IMR-90 (cell line): ENCODE measurements at regions not wholly inside any gene's neighbourhood (a gene's known extent, or its start where the extent isn't known, plus 50 kb on each side); places are given as distances from the start of the nearest gene placed in this dataset.

Experiments used
- ATAC-seq: fragments of 200-7000 bp; cut with Tn5 transposase; 2 replicates; pipeline ENCODE4 v1.9.1; 2020; ENCODE audit warnings: low read depth, mild to moderate bottlenecking, moderate library complexity
- BruUV-seq: library from RNA; stranded (reverse); fragments of 400-500 nt; replicated peaks from 2 replicates; lab custom pipeline; 2021; lab: Mats Ljungman, UMichigan
- CTCF ChIA-PET: fragments of 300-600 bp; formaldehyde crosslinking; extraction: SDS; loops from one replicate; lab custom pipeline; 2021; ENCODE audit warnings: antibody characterized with exemption; lab: Yijun Ruan, JAX
- POLR2A ChIA-PET: fragments of 300-600 bp; sonication (Branson Sonifier 250); formaldehyde crosslinking; loops from one replicate; lab custom pipeline; 2022; ENCODE audit warnings: antibody characterized with exemption; ENCODE audit not compliant: unreplicated experiment; lab: Charles Lee
- DNase-seq: peaks from one replicate; pipeline ENCODE4 v3.0.0; 2013
- H2AFZ ChIP-seq: replicated peaks from 2 replicates; pipeline ENCODE3; 2013; ENCODE audit warnings: low read length, mild to moderate bottlenecking; ENCODE audit not compliant: poor library complexity
- H2AK5ac ChIP-seq: 2 replicates; pipeline ENCODE4 v1.6.1; 2013; ENCODE audit warnings: low read depth, low read length, inconsistent platforms
- H2AK9ac ChIP-seq: replicated peaks from 2 replicates; pipeline ENCODE3; 2013; ENCODE audit warnings: mild to moderate bottlenecking, low read depth, low read length, moderate library complexity; ENCODE audit not compliant: poor library complexity
- H2BK120ac ChIP-seq: 2 replicates; pipeline ENCODE4 v1.6.1; 2013; ENCODE audit warnings: low read depth, low read length, inconsistent platforms
- H2BK15ac ChIP-seq: 3 replicates; pipeline ENCODE4 v1.6.1; 2013; ENCODE audit warnings: low read depth, low read length, inconsistent platforms
- H2BK20ac ChIP-seq: 2 replicates; pipeline ENCODE4 v1.6.1; 2013; ENCODE audit warnings: low read depth, mild to moderate bottlenecking, inconsistent platforms, low read length, moderate library complexity
- H2BK5ac ChIP-seq: 2 replicates; pipeline ENCODE4 v1.6.1; 2013; ENCODE audit warnings: mild to moderate bottlenecking, low read depth, low read length, inconsistent platforms; ENCODE audit not compliant: poor library complexity, severe bottlenecking
- H3K14ac ChIP-seq: replicated peaks from 2 replicates; pipeline ENCODE4 v1.6.1; 2013; ENCODE audit warnings: low read depth, low read length, inconsistent platforms
- H3K18ac ChIP-seq: 2 replicates; pipeline ENCODE4 v1.6.1; 2013; ENCODE audit warnings: low read depth, low read length, control low read depth
- H3K23ac ChIP-seq: 2 replicates; pipeline ENCODE4 v1.6.1; 2013; ENCODE audit warnings: low read depth, low read length, inconsistent platforms
- H3K27ac ChIP-seq: 2 replicates; pipeline ENCODE4 v1.5.1; 2013; ENCODE audit warnings: mild to moderate bottlenecking, control low read depth, low read length; ENCODE audit not compliant: insufficient read depth
- H3K27me3 ChIP-seq: 2 replicates; pipeline ENCODE4 v1.6.1; 2013; ENCODE audit warnings: low read length; ENCODE audit not compliant: control insufficient read depth, insufficient read depth
- H3K36me3 ChIP-seq: 2 replicates; pipeline ENCODE4 v1.6.1; 2013; ENCODE audit warnings: low read length, mixed read lengths; ENCODE audit not compliant: control insufficient read depth, insufficient read depth
- H3K4ac ChIP-seq: 2 replicates; pipeline ENCODE4 v1.6.1; 2013; ENCODE audit warnings: low read depth, low read length, inconsistent platforms
- H3K4me1 ChIP-seq: 2 replicates; pipeline ENCODE4 v1.6.1; 2013; ENCODE audit warnings: low read length, mixed read lengths; ENCODE audit not compliant: control insufficient read depth, insufficient read depth
- H3K4me2 ChIP-seq: 2 replicates; pipeline ENCODE4 v1.6.1; 2013; ENCODE audit warnings: low read depth, mild to moderate bottlenecking, control low read depth, low read length, moderate library complexity
- H3K4me3 ChIP-seq: 2 replicates; pipeline ENCODE4 v1.5.1; 2013; ENCODE audit warnings: low read depth, mild to moderate bottlenecking, control low read depth, low read length, moderate library complexity; ENCODE audit not compliant: insufficient read depth
- H3K56ac ChIP-seq: 2 replicates; pipeline ENCODE4 v1.6.1; 2013; ENCODE audit warnings: low read length, inconsistent platforms; ENCODE audit not compliant: insufficient read depth; ENCODE audit errors: extremely low read depth
- H3K79me1 ChIP-seq, 2 experiments: 2 replicates each; pipeline ENCODE4 v1.6.1; 2013; ENCODE audit warnings: low read length in 2 of 2, inconsistent platforms in 1 of 2, low read depth in 1 of 2
- H3K9ac ChIP-seq: 2 replicates; pipeline ENCODE4 v1.6.1; 2013; ENCODE audit warnings: low read depth, low read length, control low read depth
- H3K9me1 ChIP-seq: 2 replicates; pipeline ENCODE4 v1.6.1; 2013; ENCODE audit warnings: low read length, inconsistent platforms; ENCODE audit not compliant: insufficient read depth
- H3K9me3 ChIP-seq: 2 replicates; pipeline ENCODE4 v1.6.1; 2013; ENCODE audit warnings: low read length; ENCODE audit not compliant: control insufficient read depth, insufficient read depth
- H4K20me1 ChIP-seq: 2 replicates; pipeline ENCODE4 v1.6.1; 2013; ENCODE audit warnings: low read length, inconsistent platforms; ENCODE audit not compliant: insufficient read depth
- H4K5ac ChIP-seq: 2 replicates; pipeline ENCODE4 v1.6.1; 2013; ENCODE audit warnings: mild to moderate bottlenecking, low read depth, low read length, control low read depth
- H4K8ac ChIP-seq, 2 experiments: 2 replicates each; pipeline ENCODE4 v1.6.1; 2013; ENCODE audit warnings: low read depth in 2 of 2, low read length in 2 of 2, control low read depth in 1 of 2, inconsistent platforms in 1 of 2
- H4K91ac ChIP-seq: 2 replicates; pipeline ENCODE4 v1.6.1; 2013; ENCODE audit warnings: low read depth, low read length, inconsistent platforms; ENCODE audit not compliant: insufficient read depth
- BHLHE40 ChIP-seq: fragments of 150-350 bp; IDR thresholded peaks from 2 replicates; pipeline ENCODE4 v1.6.1; 2016; ENCODE audit warnings: mild to moderate bottlenecking, low read depth, low read length
- CHD1 ChIP-seq: IDR thresholded peaks from 2 replicates; pipeline ENCODE4 v1.6.1; 2012; ENCODE audit warnings: low read depth, low read length, improper control_type of control experiment
- FOS ChIP-seq: fragments of 150-350 bp; IDR thresholded peaks from 2 replicates; pipeline ENCODE4 v1.6.1; 2016; ENCODE audit warnings: low read depth, low read length
- MAFK ChIP-seq: IDR thresholded peaks from 2 replicates; pipeline ENCODE4 v1.6.1; 2012; ENCODE audit warnings: low read depth, low read length, improper control_type of control experiment
- MAZ ChIP-seq: IDR thresholded peaks from 2 replicates; pipeline ENCODE4 v1.6.1; 2012; ENCODE audit warnings: low read depth, mild to moderate bottlenecking, low read length, improper control_type of control experiment, moderate library complexity, borderline replicate concordance
- RAD21 ChIP-seq: IDR thresholded peaks from 2 replicates; pipeline ENCODE4 v1.6.1; 2012; ENCODE audit warnings: low read length, improper control_type of control experiment
- RCOR1 ChIP-seq: IDR thresholded peaks from 2 replicates; pipeline ENCODE4 v1.6.1; 2012; ENCODE audit warnings: mild to moderate bottlenecking, low read length, improper control_type of control experiment; ENCODE audit not compliant: insufficient replicate concordance
- SMC3 ChIP-seq: fragments of 150-350 bp; IDR thresholded peaks from 2 replicates; pipeline ENCODE4 v1.6.1; 2016; ENCODE audit warnings: low read depth, mild to moderate bottlenecking, antibody characterized with exemption, low read length, moderate library complexity
- WGBS, 2 experiments: methylation state at CpG; one replicate each; pipeline versions ENCODE4 v1.1.5 to v1.1.7; 2013; ENCODE audit warnings: missing lambda C conversion rate in 2 of 2; ENCODE audit not compliant: insufficient read length in 1 of 2; ENCODE audit errors: extremely low coverage in 2 of 2; 5-methylcytosine and 5-hydroxymethylcytosine counted together
- dilution Hi-C: fragments of 300-500 bp; cut with HindIII; formaldehyde crosslinking; loops from one replicate; pipeline ENCODE4 v1.14.3; 2018; ENCODE audit warnings: low sequenced_read_pairs; ENCODE audit not compliant: unreplicated experiment
- in situ Hi-C: fragments of 300-500 bp; cut with MboI; formaldehyde crosslinking; loops from 3 replicates; pipeline ENCODE4 v1.14.3; 2019; ENCODE audit warnings: low sequenced_read_pairs, inconsistent platforms, mixed read lengths
- intact Hi-C: fragments of 100-400 bp; cut with micrococcal nuclease; formaldehyde crosslinking; loops from 2 replicates; pipeline ENCODE4 v1.10.0; 2022
- TF ChIP-seq, protein P1 (sequence below): fragments of 150-350 bp; IDR thresholded peaks from 2 replicates; pipeline ENCODE4 v1.6.1; 2016; ENCODE audit warnings: low read depth, mild to moderate bottlenecking, low read length, moderate library complexity, borderline replicate concordance
- TF ChIP-seq, protein P2 (sequence below): conservative IDR thresholded peaks from 2 replicates; pipeline ENCODE4 v1.5.1; 2012; ENCODE audit warnings: mild to moderate bottlenecking, low read depth, low read length, improper control_type of control experiment

DNA sequence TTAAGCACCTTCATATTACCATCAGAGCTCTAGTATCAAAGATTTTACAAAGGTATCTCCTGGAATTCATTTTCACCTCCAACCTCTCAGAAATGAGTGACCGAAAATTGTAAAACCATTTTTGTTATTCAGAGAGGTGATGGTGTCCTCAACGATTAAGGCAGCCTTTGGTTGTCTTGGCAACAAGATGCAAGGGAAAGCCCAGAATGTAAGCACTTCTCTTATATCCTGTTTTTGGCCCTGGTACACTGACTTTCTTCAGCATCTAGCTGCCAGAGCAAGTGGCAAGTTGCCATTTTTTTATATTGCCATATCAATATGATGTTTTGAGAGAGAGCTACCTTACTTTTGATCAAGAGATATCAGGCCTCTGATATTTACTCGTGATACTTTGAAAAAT, 384.9 kb upstream of the NECTIN3 start:
- H4K91ac ChIP-seq: no peak overlapping the region; the same call in 1 of the 2 replicates
- ChIA-PET CTCF (no interaction called here), POLR2A (no interaction called here)
- H3K4me1 ChIP-seq: peaks cover 3% of the 10 kb centered on the region
- peak overlapping the region; percentile 39; the same call in 1 of the 2 replicates for H4K5ac ChIP-seq
- intact Hi-C loops: loop anchor here (5.0 kb wide), 1 partner anchor 651 kb away; no protein-coding TSS in a partner anchor
- H3K9me3 ChIP-seq: no peaks in the 10 kb centered on the region
- no peaks in the 10 kb centered on the region for H4K20me1 ChIP-seq
- 0 out of 2 replicates have a peak overlapping the region, but pooled peaks have one; percentile 26 for H3K4ac ChIP-seq
- no peak overlapping the region for H2AK5ac ChIP-seq
- peak overlapping the region; percentile 25; the same call in 1 of the 2 replicates for H2BK120ac ChIP-seq
- H2AK9ac ChIP-seq: no peak overlapping the region
- no peak for ATAC-seq
- H3K23ac ChIP-seq: no peak overlapping the region
- 33% methylated on average over 1 of the region's 3 CpGs; no CpG with 5 or more reads in 1 of the 2 experiments for WGBS, 2 experiments
- no peak overlapping the region for H3K4me2 ChIP-seq
- no peak overlapping the region for H3K27ac ChIP-seq
- H2BK15ac ChIP-seq: peak overlapping the region; percentile 1; the same call in 1 of the 3 replicates
- DNase-seq: peak; percentile 20
- H3K18ac ChIP-seq: peak overlapping the region; percentile 80; the same call in 1 of the 2 replicates
- H2AFZ ChIP-seq: no peak overlapping the region
- no peaks in the 10 kb centered on the region for H3K9me1 ChIP-seq
- peak overlapping the region; percentile 8; the same call in 1 of the 2 replicates for H2BK20ac ChIP-seq
- no peaks in the 10 kb centered on the region for H3K79me1 ChIP-seq
- H2BK5ac ChIP-seq: no peak overlapping the region
- H3K4me3 ChIP-seq: no peak overlapping the region
- H3K56ac ChIP-seq: no peak overlapping the region
- no TSS peak for BruUV-seq
- no peak overlapping the region for H3K9ac ChIP-seq
- TF ChIP-seq RAD21 (no peak), BHLHE40 (no peak), RCOR1 (no peak), SMC3 (no peak), MAZ (no peak), MAFK (no peak), CHD1 (no peak), FOS (no peak)
- TF ChIP-seq, protein P1, sequence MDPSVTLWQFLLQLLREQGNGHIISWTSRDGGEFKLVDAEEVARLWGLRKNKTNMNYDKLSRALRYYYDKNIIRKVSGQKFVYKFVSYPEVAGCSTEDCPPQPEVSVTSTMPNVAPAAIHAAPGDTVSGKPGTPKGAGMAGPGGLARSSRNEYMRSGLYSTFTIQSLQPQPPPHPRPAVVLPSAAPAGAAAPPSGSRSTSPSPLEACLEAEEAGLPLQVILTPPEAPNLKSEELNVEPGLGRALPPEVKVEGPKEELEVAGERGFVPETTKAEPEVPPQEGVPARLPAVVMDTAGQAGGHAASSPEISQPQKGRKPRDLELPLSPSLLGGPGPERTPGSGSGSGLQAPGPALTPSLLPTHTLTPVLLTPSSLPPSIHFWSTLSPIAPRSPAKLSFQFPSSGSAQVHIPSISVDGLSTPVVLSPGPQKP: no peak
- TF ChIP-seq, protein P2, sequence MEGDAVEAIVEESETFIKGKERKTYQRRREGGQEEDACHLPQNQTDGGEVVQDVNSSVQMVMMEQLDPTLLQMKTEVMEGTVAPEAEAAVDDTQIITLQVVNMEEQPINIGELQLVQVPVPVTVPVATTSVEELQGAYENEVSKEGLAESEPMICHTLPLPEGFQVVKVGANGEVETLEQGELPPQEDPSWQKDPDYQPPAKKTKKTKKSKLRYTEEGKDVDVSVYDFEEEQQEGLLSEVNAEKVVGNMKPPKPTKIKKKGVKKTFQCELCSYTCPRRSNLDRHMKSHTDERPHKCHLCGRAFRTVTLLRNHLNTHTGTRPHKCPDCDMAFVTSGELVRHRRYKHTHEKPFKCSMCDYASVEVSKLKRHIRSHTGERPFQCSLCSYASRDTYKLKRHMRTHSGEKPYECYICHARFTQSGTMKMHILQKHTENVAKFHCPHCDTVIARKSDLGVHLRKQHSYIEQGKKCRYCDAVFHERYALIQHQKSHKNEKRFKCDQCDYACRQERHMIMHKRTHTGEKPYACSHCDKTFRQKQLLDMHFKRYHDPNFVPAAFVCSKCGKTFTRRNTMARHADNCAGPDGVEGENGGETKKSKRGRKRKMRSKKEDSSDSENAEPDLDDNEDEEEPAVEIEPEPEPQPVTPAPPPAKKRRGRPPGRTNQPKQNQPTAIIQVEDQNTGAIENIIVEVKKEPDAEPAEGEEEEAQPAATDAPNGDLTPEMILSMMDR: no peak
- no peaks in the 10 kb centered on the region for H3K36me3 ChIP-seq
- H4K8ac ChIP-seq: no peak overlapping the region
- H3K14ac ChIP-seq: 0 out of 2 replicates have a peak overlapping the region, but pooled peaks have one; percentile 4
- in situ Hi-C loops: no loop called here
- dilution Hi-C loops: no loop called here
- no peaks in the 10 kb centered on the region for H3K27me3 ChIP-seq
